Omental fat pad (tissue), 3 donors: ENCODE measurements at regions not wholly inside any gene's neighbourhood (a gene's known extent, or its start where the extent isn't known, plus 50 kb on each side); places are given as distances from the start of the nearest gene placed in this dataset.

Experiments used
- ATAC-seq: fragments of 150-250 bp; one replicate; pipeline ENCODE4 v1.9.1; 2016; ENCODE audit warnings: mild to moderate bottlenecking, moderate library complexity; ENCODE audit not compliant: low FRiP score
- DNase-seq: peaks from one replicate; pipeline ENCODE4 v3.0.0-alpha.2; 2019; ENCODE audit warnings: low spot score
- TF ChIP-seq, protein P1 (sequence below), 3 donors: fragments of 450-650 bp; IDR thresholded peaks; one replicate each; pipeline ENCODE4 v1.5.1; 2016 to 2017; ENCODE audit warnings: antibody characterized with exemption in 3 of 3, mild to moderate bottlenecking in 3 of 3, moderate library complexity in 2 of 3

DNA sequence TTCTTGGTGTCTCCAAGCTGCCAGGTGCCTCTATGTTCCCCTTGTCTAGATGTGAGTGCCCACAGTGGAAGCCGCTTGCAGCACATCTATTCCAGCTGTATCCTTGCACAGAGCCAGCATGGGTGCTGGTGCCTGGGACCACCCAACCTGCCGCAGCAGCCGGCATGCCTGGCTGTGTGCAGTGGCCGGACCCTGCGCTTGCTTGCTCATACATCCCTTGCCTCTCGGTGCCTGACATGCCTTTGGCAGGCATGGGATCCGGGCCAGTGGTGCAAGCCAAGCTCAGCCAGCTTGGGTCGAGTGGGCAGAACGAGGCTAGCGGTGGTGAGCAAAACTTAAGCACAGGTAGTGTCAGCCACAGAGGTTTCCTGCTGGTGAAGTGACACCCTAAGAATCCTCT lies 355.1 kb downstream of the TLL1 start:
- DNase-seq, result no peak
- ATAC-seq, result no peak

DNA sequence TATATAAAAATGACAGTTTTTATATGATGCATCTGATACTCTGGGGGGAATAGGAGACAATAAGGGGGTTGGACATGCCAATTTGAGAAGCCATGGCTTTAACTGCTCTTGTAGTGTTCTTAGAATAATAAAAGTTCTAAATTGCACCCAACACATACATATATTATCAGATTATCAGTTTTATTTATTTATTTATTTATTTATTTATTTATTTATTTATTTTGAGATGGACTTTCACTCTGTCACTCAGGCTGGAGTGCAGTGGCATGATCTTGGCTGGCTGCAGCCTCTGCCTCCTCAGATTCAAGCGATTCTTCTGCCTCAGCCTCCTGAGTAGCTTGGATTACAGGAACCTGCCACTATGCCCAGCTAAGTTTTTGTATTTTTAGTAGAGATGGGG lies 356.8 kb downstream of the TLL1 start:
- ATAC-seq (no peak), DNase-seq (no peak)
- TF ChIP-seq, protein P1, sequence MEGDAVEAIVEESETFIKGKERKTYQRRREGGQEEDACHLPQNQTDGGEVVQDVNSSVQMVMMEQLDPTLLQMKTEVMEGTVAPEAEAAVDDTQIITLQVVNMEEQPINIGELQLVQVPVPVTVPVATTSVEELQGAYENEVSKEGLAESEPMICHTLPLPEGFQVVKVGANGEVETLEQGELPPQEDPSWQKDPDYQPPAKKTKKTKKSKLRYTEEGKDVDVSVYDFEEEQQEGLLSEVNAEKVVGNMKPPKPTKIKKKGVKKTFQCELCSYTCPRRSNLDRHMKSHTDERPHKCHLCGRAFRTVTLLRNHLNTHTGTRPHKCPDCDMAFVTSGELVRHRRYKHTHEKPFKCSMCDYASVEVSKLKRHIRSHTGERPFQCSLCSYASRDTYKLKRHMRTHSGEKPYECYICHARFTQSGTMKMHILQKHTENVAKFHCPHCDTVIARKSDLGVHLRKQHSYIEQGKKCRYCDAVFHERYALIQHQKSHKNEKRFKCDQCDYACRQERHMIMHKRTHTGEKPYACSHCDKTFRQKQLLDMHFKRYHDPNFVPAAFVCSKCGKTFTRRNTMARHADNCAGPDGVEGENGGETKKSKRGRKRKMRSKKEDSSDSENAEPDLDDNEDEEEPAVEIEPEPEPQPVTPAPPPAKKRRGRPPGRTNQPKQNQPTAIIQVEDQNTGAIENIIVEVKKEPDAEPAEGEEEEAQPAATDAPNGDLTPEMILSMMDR (IDR thresholded peaks at IDR 0.05), result no peak

More for the DNA sequence above, 355.1 kb downstream of the TLL1 start:
- TF ChIP-seq, protein P1 (IDR thresholded peaks at IDR 0.05), result no peak

DNA sequence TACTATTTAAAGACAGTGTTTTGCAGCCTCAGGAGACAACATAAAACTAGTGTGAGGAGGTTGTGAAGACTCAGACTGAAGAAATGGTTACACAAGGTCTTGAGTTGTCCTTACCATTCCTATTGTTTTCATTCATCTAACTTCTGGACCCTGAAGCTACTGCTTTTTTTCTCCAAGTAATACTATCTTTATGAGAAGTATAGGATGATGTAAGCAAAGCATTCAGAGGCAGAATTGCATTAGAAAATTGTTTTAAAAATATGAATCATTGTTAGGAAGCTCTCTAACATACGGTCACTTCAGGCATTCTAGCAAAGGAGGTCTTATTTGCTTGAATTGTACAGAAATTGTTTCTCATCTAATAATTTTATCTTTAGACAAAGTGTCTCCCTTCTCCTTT lies 357.8 kb downstream of the TLL1 start:
- no peak for ATAC-seq
- TF ChIP-seq, protein P1 (IDR thresholded peaks at IDR 0.05), result no peak

DNA sequence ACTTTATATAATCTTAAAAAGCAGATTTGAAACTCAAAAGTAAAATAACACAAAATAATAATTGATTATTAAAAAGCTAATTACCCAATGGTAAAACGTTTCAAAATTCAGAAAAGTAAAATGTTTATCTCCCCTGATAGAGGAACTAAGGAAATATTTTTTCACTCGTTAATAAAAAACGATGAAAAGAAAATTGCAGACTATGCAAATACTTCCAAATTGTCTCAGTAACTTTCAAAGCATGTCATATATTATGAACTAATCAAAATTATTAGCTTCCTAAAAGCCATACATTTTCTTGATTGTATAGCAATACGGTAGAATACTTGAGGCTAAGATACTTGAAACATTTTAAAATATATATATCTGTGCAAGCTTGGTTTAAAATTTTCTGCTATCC lies 366.3 kb downstream of the TLL1 start:
- DNase-seq, result no peak
- TF ChIP-seq, protein P1 (IDR thresholded peaks at IDR 0.05), result no peak

More for the DNA sequence above, 357.8 kb downstream of the TLL1 start:
- DNase-seq, result no peak

DNA sequence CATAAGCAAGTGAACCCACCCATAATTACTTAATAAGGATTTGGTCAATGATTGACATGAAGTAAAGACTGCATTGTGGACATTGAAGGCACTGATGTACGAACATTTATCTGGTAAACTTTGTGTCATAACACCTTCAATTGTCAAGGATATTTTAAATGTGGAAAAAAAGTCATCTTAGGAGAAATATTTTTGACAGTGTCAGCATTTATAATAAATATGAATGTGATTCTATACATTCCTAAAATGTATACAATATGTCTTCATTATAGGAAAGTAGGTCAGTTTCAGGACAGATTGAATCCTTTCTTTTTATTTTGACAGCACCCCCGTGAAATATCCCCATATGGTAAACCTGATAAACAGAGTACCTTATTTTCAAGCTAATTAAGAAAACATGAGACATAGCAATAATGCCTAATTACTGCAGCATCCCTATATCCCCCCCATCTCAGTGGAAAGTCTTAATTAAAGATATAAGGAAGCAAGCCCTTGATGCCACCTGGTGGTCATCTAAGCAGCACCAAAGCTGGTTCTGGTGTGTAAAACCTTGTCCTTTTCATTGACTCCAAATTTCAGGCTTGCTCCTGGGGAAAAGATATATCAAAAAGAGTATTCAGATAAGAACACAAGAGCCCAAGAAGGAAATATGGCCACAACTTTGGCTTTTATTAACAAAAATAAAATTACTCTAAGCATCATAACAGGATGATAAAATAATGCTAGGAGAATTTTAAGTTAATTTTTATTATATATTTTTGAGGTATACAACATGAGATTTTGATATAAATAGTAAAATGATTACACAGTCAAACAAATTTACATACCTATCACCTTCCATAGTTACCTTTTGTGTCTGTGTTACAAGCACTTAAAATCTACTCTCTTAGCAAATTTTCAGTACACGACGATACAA lies 379.7 kb downstream of the TLL1 start:
- TF ChIP-seq, protein P1 (IDR thresholded peaks at IDR 0.05), result no peak
- ATAC-seq (no peak), DNase-seq (no peak)

More for the DNA sequence above, 366.3 kb downstream of the TLL1 start:
- ATAC-seq, result no peak

DNA sequence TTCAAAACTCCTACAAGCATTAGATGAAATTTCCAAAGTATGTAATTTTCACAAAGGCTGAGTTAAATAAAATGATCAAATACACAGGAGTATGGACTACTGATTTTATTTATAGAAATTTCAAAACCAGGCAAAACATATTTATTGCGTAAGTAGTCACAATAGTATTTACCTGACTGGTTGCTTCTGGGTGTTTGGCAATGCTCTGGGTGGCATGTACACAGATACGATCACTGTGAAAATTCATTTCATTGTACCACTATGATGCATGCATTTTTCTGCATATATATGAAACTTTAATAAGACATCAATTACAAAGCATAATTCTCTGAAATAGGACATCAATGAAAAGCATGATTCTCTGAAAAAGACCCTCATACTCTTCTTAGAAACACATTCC lies 384.2 kb downstream of the TLL1 start:
- DNase-seq (no peak), ATAC-seq (no peak)
- TF ChIP-seq, protein P1 (IDR thresholded peaks at IDR 0.05), result no peak

DNA sequence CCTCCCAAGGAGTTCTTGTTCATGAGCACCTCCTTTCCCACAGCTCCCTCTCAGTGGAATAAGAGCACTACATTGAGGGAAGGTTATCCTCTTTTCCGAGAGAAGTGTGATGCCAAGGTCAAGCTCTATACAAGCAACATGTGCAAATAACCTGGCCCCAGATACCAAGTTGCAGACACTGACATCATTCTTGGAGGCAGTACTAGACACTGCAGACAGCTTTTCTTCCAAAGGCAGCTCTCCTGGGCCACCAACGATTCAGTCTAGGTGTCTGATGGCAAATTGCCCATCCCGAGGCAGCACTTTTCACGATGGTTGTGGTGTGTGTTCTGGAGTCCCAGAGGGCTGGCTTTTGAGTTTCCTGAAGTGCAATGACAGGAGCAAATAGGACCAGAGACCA lies 384.9 kb downstream of the TLL1 start:
- ATAC-seq, result no peak
- TF ChIP-seq, protein P1 (IDR thresholded peaks at IDR 0.05), result no peak
- DNase-seq, result no peak
